Posterior vena cava (tissue), 2 donors: ENCODE measurements at regions not wholly inside any gene's neighbourhood (a gene's known extent, or its start where the extent isn't known, plus 50 kb on each side); places are given as distances from the start of the nearest gene placed in this dataset.
"Not testable (repeated sequence)": the region's sequence is repeated elsewhere in the genome, so short reads cannot be mapped to it uniquely, and the experiment has no call there.

Source experiments
- DNase-seq: peaks from one replicate; pipeline ENCODE4 v3.0.0-alpha.2; 2020; ENCODE audit warnings: low spot score
- intact Hi-C, 2 donors: fragments of 100-400 bp; cut with DNase I; formaldehyde crosslinking; loops; one replicate each; pipeline versions ENCODE4 v1.14.1 to v1.14.2; 2022 to 2023
- donor health status: DM: yes; HTN: yes; CAD: no.
- donor health status: DM: yes; HTN: yes; CAD: no.

DNA sequence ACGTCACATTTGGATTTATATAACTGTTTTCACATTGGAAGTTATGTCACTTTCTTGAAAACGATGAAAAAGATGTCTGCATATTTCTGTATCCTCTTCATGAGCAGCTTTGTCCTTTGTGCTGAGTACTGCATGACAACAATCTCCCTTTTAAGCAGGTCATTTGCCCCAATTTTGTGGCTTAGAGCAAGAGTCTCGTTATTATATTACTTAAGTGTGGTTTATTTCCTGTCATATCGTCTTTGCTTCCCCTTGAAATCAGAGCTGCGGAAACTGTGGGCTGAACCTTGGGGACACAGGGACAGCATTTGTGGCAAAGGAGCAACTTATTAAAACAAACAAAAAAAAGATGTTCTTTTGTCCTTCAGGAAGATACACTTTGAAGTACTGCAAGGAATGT lies 254.0 kb upstream of the DSEL start:
- intact Hi-C loops, result no loop called here

GRCh38 chr18:67766930-67767329 lies 250.4 kb upstream of the DSEL start:
- intact Hi-C loops, result no loop called here
- no peak for DNase-seq

More for the DNA sequence above, 254.0 kb upstream of the DSEL start:
- no peak for DNase-seq

DNA sequence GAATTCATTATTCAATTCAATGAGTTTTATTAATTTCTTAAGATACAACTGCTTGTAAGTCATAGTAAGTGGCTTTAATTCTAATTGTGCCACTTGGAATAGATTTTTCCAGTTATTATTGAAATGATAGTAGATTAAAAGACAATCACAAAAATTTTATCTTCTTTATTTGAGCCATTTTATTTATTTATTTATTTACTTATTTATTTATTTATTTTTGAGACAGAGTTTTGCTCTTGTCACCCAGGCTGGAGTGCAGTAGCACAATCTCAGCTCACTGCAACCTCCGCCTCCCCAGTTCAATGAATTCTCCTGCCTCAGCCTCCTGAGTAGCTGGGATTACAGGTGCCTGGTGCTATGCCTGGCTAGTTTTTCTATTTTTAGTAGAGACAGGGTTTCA lies 235.7 kb upstream of the DSEL start:
- intact Hi-C loops, DNase-seq: not testable (repeated sequence)

DNA sequence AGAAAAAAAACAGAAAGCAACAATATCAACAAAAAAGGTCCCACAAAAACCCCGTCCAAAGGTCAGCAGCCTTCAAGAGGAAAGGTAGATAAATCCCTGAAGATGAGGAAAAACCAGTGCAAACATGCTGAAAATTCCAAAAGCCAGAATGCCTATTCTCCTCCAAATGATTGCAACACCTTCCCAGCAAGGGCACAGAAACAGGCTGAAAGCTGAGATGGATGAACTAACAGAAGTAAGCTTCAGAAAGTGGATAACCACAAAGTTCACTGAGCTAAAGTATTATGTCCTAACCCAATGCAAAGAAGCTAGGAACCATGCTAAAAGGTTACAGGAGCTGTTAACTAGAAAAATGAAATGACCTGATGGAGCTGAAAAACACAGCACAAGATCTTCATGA lies 226.4 kb upstream of the DSEL start:
- intact Hi-C loops, result no loop called here
- DNase-seq, result no peak

DNA sequence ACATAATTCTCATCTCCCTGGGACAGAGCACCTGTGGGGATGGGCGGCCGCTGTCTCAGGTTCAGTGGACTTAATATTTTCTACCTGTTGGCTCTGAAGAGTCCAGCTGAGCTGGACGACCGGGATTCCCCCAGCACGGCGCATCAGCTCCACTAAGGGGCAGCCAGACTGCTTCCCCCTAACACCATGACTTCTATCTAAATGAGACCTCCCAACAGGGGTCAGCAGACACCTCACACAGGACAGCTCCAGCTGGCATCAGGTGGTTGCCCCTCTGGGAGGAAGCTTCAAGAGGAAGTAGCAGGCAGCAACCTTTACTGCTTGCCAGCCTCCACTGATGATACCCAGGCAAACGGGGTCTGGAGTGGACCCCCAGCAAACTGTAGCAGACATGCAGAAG lies 226.0 kb upstream of the DSEL start:
- intact Hi-C loops, result no loop called here
- no peak for DNase-seq

DNA sequence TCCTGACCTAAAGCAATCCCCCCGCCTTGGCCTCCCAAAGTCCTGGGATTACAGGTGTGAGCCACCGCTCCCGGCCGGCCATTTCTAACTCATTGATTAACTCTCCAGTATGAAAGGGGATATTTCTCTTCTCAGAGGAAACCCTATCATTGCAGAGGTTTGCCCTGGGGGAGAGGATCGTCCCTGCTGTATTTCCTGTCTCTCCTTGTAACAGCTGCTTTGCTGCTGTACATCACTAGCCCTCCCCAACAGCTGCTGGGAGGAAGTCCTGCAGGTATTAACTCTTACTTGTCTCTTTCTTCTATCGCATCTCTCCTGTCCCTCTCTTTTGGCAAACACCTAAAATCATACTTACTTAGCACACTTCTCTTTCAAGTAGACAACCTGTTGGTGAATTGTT lies 219.0 kb upstream of the DSEL start:
- intact Hi-C loops, result no loop called here
- no peak for DNase-seq

GRCh38 chr18:67733088-67733487 lies 216.6 kb upstream of the DSEL start:
- no peak for DNase-seq

DNA sequence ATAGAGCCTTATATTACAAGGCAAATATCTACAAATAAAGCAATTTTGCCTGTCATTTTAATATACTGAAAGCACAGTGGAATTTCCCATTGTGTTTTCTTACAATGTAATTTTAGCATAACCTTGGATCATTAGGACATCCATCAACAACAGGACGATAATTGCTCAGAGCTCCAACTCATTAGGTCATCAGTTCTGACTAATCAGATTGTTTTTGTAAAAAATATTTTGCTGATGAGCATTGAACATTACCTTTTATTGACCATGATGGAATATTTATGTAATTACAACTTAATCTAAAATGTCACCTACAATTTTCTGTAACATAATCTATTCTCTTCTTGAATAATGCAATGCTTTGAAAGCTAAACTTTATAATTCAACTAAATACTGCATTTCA lies 215.3 kb upstream of the DSEL start:
- intact Hi-C loops, result no loop called here
- DNase-seq, result no peak

More at GRCh38 chr18:67733088-67733487, 216.6 kb upstream of the DSEL start:
- intact Hi-C loops, result no loop called here

- DNase-seq, result no peak
- intact Hi-C loops, result no loop called here
These were observed 214.4 kb upstream of the DSEL start for GRCh38 chr18:67730886-67731285.

GRCh38 chr18:67728364-67728763 lies 211.8 kb upstream of the DSEL start:
- DNase-seq, result no peak
- intact Hi-C loops, result no loop called here

- intact Hi-C loops, result no loop called here
- no peak for DNase-seq
These were observed 210.4 kb upstream of the DSEL start for GRCh38 chr18:67726882-67727281.

DNA sequence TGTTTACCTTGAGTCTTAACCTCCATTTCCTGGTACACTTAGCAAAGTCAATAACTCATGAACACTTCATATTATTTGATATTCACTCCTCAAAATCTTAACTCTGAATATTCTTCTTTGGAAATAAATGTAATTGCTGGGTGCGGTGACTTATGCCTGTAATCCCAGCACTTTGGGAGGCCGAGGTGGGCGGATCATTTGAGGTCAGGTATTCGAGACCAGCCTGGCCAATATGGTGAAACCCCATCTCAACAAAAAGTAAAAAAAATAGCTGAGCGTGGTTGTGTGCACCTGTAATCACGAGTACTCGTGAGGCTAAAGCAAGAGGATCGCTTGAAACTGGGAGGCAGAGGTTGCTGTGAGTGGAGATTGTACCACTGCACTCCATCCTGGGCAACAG lies 201.3 kb upstream of the DSEL start:
- no peak for DNase-seq
- intact Hi-C loops, result no loop called here

GRCh38 chr18:67715567-67715966 lies 199.0 kb upstream of the DSEL start:
- no peak for DNase-seq
- intact Hi-C loops, result no loop called here

GRCh38 chr18:67710639-67711038 lies 194.1 kb upstream of the DSEL start:
- DNase-seq, result no peak
- intact Hi-C loops, result no loop called here

- intact Hi-C loops, result no loop called here
- DNase-seq, result no peak
These were observed 189.2 kb upstream of the DSEL start for GRCh38 chr18:67705748-67706147.

GRCh38 chr18:67695684-67696083 lies 179.2 kb upstream of the DSEL start:
- intact Hi-C loops, result no loop called here
- DNase-seq, result no peak

- DNase-seq, result no peak
- intact Hi-C loops, result no loop called here
These were observed 178.3 kb upstream of the DSEL start for GRCh38 chr18:67694787-67695186.

GRCh38 chr18:67692811-67693210 lies 176.3 kb upstream of the DSEL start:
- no peak for DNase-seq
- intact Hi-C loops, result no loop called here

DNA sequence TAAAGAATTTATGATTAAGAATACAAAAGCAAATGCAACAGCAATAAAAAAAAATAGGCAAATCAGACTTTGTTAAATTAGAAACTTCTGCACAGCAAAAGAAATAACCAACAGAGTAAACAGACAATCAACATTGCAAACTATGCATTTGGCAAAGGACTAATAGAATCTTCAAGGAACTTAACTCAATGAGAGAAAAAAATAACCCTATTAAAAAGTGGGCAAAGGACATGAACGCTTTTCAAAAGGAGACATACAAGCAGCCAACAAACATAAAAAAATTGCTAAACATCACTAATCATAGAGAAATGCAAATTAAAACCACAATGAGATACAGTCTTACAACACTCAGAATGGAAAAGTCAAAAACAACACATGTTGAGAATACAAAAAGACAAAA lies 166.0 kb upstream of the DSEL start:
- DNase-seq, result no peak
- intact Hi-C loops, result no loop called here

- intact Hi-C loops, result no loop called here
- no peak for DNase-seq
These were observed 161.0 kb upstream of the DSEL start for GRCh38 chr18:67677489-67677888.

- DNase-seq, result no peak
- intact Hi-C loops, result no loop called here
These were observed 156.2 kb upstream of the DSEL start for GRCh38 chr18:67672716-67673115.

DNA sequence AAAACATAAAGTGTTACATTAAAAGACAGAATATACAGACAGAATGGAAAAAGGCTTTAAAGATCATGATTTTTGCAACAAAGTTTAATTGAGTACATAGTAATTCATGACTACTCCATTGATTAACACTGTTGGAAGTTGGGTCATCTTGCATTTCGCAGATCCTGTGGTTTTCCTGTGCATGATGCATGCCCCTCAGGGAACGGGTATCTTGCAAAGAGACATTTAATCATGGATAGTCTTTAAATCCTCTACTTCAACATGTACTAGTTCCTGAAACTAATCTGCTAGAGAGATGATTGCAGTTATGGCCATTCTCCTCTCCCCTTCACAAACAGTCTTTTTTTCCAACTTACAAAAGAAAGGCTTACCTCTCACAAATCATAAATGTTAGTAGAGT lies 155.6 kb upstream of the DSEL start:
- intact Hi-C loops, result no loop called here
- DNase-seq, result no peak
